ENCODE measurements at regions not wholly inside any gene's neighbourhood (a gene's known extent, or its start where the extent isn't known, plus 50 kb on each side); places are given as distances from the start of the nearest gene placed in this dataset.
"Not testable (repeated sequence)": the region's sequence is repeated elsewhere in the genome, so short reads cannot be mapped to it uniquely, and the experiment has no call there.

GRCh38 chr20:61083431-61083830 is 168.6 kb upstream of the CDH4 start:
- Histone ChIP-seq H3K36me3 (ENCODE audit: control insufficient read depth, insufficient read depth, low read length) (no peaks in the 10 kb centered on the region), H3K9me3 (ENCODE audit: control insufficient read depth, low read length) (no peaks in the 10 kb centered on the region), H3K4me1 (ENCODE audit: control insufficient read depth, insufficient read depth, low read length, poor library complexity, severe bottlenecking) (no peaks in the 10 kb centered on the region), H3K27ac (ENCODE audit: insufficient read depth, low read length, poor library complexity, severe bottlenecking) (no peak overlapping the region), H3K27me3 (replicated peaks; ENCODE audit: control insufficient read depth, insufficient read depth, low read length, poor library complexity, severe bottlenecking) (no peaks in the 10 kb centered on the region), H3K4me3 (ENCODE audit: insufficient read depth, low read depth, low read length, poor library complexity, severe bottlenecking) (no peak overlapping the region)
- DNase-seq, result no peak

GRCh38 chr20:61086031-61086430 is 166.0 kb upstream of the CDH4 start:
- H3K27me3 ChIP-seq (replicated peaks; ENCODE audit: control insufficient read depth, insufficient read depth, low read length, poor library complexity, severe bottlenecking), result no peaks in the 10 kb centered on the region
- no peaks in the 10 kb centered on the region for H3K9me3 ChIP-seq (ENCODE audit: control insufficient read depth, low read length)
- no peak for DNase-seq
- H3K36me3 ChIP-seq (ENCODE audit: control insufficient read depth, insufficient read depth, low read length), result no peaks in the 10 kb centered on the region
- no peaks in the 10 kb centered on the region for H3K4me1 ChIP-seq (ENCODE audit: control insufficient read depth, insufficient read depth, low read length, poor library complexity, severe bottlenecking)
- H3K27ac ChIP-seq (ENCODE audit: insufficient read depth, low read length, poor library complexity, severe bottlenecking), result no peak overlapping the region
- no peak overlapping the region for H3K4me3 ChIP-seq (ENCODE audit: insufficient read depth, low read depth, low read length, poor library complexity, severe bottlenecking)

- H3K4me1 ChIP-seq (ENCODE audit: control insufficient read depth, insufficient read depth, low read length, poor library complexity, severe bottlenecking), result no peaks in the 10 kb centered on the region
- H3K27ac ChIP-seq (ENCODE audit: insufficient read depth, low read length, poor library complexity, severe bottlenecking), result no peak overlapping the region
- H3K36me3 ChIP-seq (ENCODE audit: control insufficient read depth, insufficient read depth, low read length), result no peaks in the 10 kb centered on the region
- H3K4me3 ChIP-seq (ENCODE audit: insufficient read depth, low read depth, low read length, poor library complexity, severe bottlenecking), result no peak overlapping the region
- no peaks in the 10 kb centered on the region for H3K9me3 ChIP-seq (ENCODE audit: control insufficient read depth, low read length)
- DNase-seq, result no peak
- H3K27me3 ChIP-seq (replicated peaks; ENCODE audit: control insufficient read depth, insufficient read depth, low read length, poor library complexity, severe bottlenecking), result no peaks in the 10 kb centered on the region
These were observed 161.5 kb upstream of the CDH4 start for GRCh38 chr20:61090541-61090940.

- no peaks in the 10 kb centered on the region for H3K4me1 ChIP-seq (ENCODE audit: control insufficient read depth, insufficient read depth, low read length, poor library complexity, severe bottlenecking)
- H3K27ac ChIP-seq (ENCODE audit: insufficient read depth, low read length, poor library complexity, severe bottlenecking), result no peak overlapping the region
These were observed 159.8 kb upstream of the CDH4 start for GRCh38 chr20:61092251-61092650.

GRCh38 chr20:61094581-61094980 is 157.5 kb upstream of the CDH4 start:
- Histone ChIP-seq H3K27me3 (replicated peaks; ENCODE audit: control insufficient read depth, insufficient read depth, low read length, poor library complexity, severe bottlenecking) (no peaks in the 10 kb centered on the region), H3K9me3 (ENCODE audit: control insufficient read depth, low read length) (no peaks in the 10 kb centered on the region), H3K4me1 (ENCODE audit: control insufficient read depth, insufficient read depth, low read length, poor library complexity, severe bottlenecking) (no peaks in the 10 kb centered on the region), H3K4me3 (ENCODE audit: insufficient read depth, low read depth, low read length, poor library complexity, severe bottlenecking) (no peak overlapping the region), H3K27ac (ENCODE audit: insufficient read depth, low read length, poor library complexity, severe bottlenecking) (no peak overlapping the region), H3K36me3 (ENCODE audit: control insufficient read depth, insufficient read depth, low read length) (no peaks in the 10 kb centered on the region)
- DNase-seq, result no peak

More at GRCh38 chr20:61092251-61092650, 159.8 kb upstream of the CDH4 start:
- Histone ChIP-seq H3K9me3 (ENCODE audit: control insufficient read depth, low read length) (no peaks in the 10 kb centered on the region), H3K4me3 (ENCODE audit: insufficient read depth, low read depth, low read length, poor library complexity, severe bottlenecking) (no peak overlapping the region), H3K27me3 (replicated peaks; ENCODE audit: control insufficient read depth, insufficient read depth, low read length, poor library complexity, severe bottlenecking) (no peaks in the 10 kb centered on the region), H3K36me3 (ENCODE audit: control insufficient read depth, insufficient read depth, low read length) (no peaks in the 10 kb centered on the region)
- DNase-seq, result no peak

GRCh38 chr20:61096463-61096862 is 155.6 kb upstream of the CDH4 start:
- H3K36me3 ChIP-seq (ENCODE audit: control insufficient read depth, insufficient read depth, low read length), result no peaks in the 10 kb centered on the region
- no peaks in the 10 kb centered on the region for H3K27me3 ChIP-seq (replicated peaks; ENCODE audit: control insufficient read depth, insufficient read depth, low read length, poor library complexity, severe bottlenecking)
- H3K9me3 ChIP-seq (ENCODE audit: control insufficient read depth, low read length), result no peaks in the 10 kb centered on the region
- no peak overlapping the region for H3K4me3 ChIP-seq (ENCODE audit: insufficient read depth, low read depth, low read length, poor library complexity, severe bottlenecking)
- H3K27ac ChIP-seq (ENCODE audit: insufficient read depth, low read length, poor library complexity, severe bottlenecking), result no peak overlapping the region
- H3K4me1 ChIP-seq (ENCODE audit: control insufficient read depth, insufficient read depth, low read length, poor library complexity, severe bottlenecking), result no peaks in the 10 kb centered on the region
- DNase-seq, result no peak

- no peak overlapping the region for H3K4me3 ChIP-seq (ENCODE audit: insufficient read depth, low read depth, low read length, poor library complexity, severe bottlenecking)
- H3K27me3 ChIP-seq (replicated peaks; ENCODE audit: control insufficient read depth, insufficient read depth, low read length, poor library complexity, severe bottlenecking), result no peaks in the 10 kb centered on the region
- H3K4me1 ChIP-seq (ENCODE audit: control insufficient read depth, insufficient read depth, low read length, poor library complexity, severe bottlenecking), result no peaks in the 10 kb centered on the region
- DNase-seq, result no peak
- no peaks in the 10 kb centered on the region for H3K36me3 ChIP-seq (ENCODE audit: control insufficient read depth, insufficient read depth, low read length)
- no peaks in the 10 kb centered on the region for H3K9me3 ChIP-seq (ENCODE audit: control insufficient read depth, low read length)
- no peak overlapping the region for H3K27ac ChIP-seq (ENCODE audit: insufficient read depth, low read length, poor library complexity, severe bottlenecking)
These were observed 152.3 kb upstream of the CDH4 start for GRCh38 chr20:61099806-61100205.

GRCh38 chr20:61100489-61100888 is 151.6 kb upstream of the CDH4 start:
- H3K27ac ChIP-seq (ENCODE audit: insufficient read depth, low read length, poor library complexity, severe bottlenecking), result no peak overlapping the region
- H3K27me3 ChIP-seq (replicated peaks; ENCODE audit: control insufficient read depth, insufficient read depth, low read length, poor library complexity, severe bottlenecking), result no peaks in the 10 kb centered on the region
- no peak overlapping the region for H3K4me3 ChIP-seq (ENCODE audit: insufficient read depth, low read depth, low read length, poor library complexity, severe bottlenecking)
- H3K4me1 ChIP-seq (ENCODE audit: control insufficient read depth, insufficient read depth, low read length, poor library complexity, severe bottlenecking), result no peaks in the 10 kb centered on the region
- DNase-seq, result no peak
- no peaks in the 10 kb centered on the region for H3K9me3 ChIP-seq (ENCODE audit: control insufficient read depth, low read length)
- H3K36me3 ChIP-seq (ENCODE audit: control insufficient read depth, insufficient read depth, low read length), result no peaks in the 10 kb centered on the region

GRCh38 chr20:61101321-61101720 is 150.7 kb upstream of the CDH4 start:
- H3K9me3 ChIP-seq (ENCODE audit: control insufficient read depth, low read length); H3K4me1 ChIP-seq (ENCODE audit: control insufficient read depth, insufficient read depth, low read length, poor library complexity, severe bottlenecking); H3K36me3 ChIP-seq (ENCODE audit: control insufficient read depth, insufficient read depth, low read length); H3K4me3 ChIP-seq (ENCODE audit: insufficient read depth, low read depth, low read length, poor library complexity, severe bottlenecking); H3K27me3 ChIP-seq (replicated peaks; ENCODE audit: control insufficient read depth, insufficient read depth, low read length, poor library complexity, severe bottlenecking); H3K27ac ChIP-seq (ENCODE audit: insufficient read depth, low read length, poor library complexity, severe bottlenecking); DNase-seq: not testable (repeated sequence)

- Histone ChIP-seq H3K4me1 (ENCODE audit: control insufficient read depth, insufficient read depth, low read length, poor library complexity, severe bottlenecking) (no peaks in the 10 kb centered on the region), H3K27me3 (replicated peaks; ENCODE audit: control insufficient read depth, insufficient read depth, low read length, poor library complexity, severe bottlenecking) (no peaks in the 10 kb centered on the region), H3K9me3 (ENCODE audit: control insufficient read depth, low read length) (no peaks in the 10 kb centered on the region), H3K36me3 (ENCODE audit: control insufficient read depth, insufficient read depth, low read length) (no peaks in the 10 kb centered on the region), H3K4me3 (ENCODE audit: insufficient read depth, low read depth, low read length, poor library complexity, severe bottlenecking) (no peak overlapping the region), H3K27ac (ENCODE audit: insufficient read depth, low read length, poor library complexity, severe bottlenecking) (no peak overlapping the region)
- DNase-seq, result no peak
These were observed 147.8 kb upstream of the CDH4 start for GRCh38 chr20:61104232-61104631.

- H3K27me3 ChIP-seq (replicated peaks; ENCODE audit: control insufficient read depth, insufficient read depth, low read length, poor library complexity, severe bottlenecking), result no peaks in the 10 kb centered on the region
- no peak overlapping the region for H3K4me3 ChIP-seq (ENCODE audit: insufficient read depth, low read depth, low read length, poor library complexity, severe bottlenecking)
- no peaks in the 10 kb centered on the region for H3K4me1 ChIP-seq (ENCODE audit: control insufficient read depth, insufficient read depth, low read length, poor library complexity, severe bottlenecking)
- no peaks in the 10 kb centered on the region for H3K9me3 ChIP-seq (ENCODE audit: control insufficient read depth, low read length)
- no peaks in the 10 kb centered on the region for H3K36me3 ChIP-seq (ENCODE audit: control insufficient read depth, insufficient read depth, low read length)
- H3K27ac ChIP-seq (ENCODE audit: insufficient read depth, low read length, poor library complexity, severe bottlenecking), result no peak overlapping the region
- no peak for DNase-seq
These were observed 146.7 kb upstream of the CDH4 start for GRCh38 chr20:61105395-61105794.

All from effector memory CD4-positive, alpha-beta T cell (primary cell).